ENCODE measurements at regions not wholly inside any gene's neighbourhood (a gene's known extent, or its start where the extent isn't known, plus 50 kb on each side); places are given as distances from the start of the nearest gene placed in this dataset.

DNA sequence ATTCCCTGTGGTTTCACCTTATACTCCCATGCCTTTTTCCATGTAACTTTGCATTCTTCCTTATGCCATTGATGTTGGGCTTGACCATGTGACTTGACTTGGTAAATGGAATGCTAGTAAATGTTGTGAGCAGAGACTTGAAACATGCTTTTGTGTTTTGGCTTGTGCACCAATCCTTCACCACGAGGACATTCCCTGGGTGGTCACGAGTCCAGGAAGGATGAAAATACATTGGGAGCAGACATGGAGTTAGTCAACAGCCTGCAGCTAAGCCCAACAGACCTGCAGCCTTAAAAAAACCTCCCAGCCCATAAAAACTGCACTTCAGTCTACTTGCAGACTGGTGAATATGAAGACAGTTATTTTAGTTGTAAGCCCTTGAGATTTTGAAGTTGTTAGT lies 116.5 kb upstream of the SPATS2L start:
- TF ChIP-seq, protein P1, sequence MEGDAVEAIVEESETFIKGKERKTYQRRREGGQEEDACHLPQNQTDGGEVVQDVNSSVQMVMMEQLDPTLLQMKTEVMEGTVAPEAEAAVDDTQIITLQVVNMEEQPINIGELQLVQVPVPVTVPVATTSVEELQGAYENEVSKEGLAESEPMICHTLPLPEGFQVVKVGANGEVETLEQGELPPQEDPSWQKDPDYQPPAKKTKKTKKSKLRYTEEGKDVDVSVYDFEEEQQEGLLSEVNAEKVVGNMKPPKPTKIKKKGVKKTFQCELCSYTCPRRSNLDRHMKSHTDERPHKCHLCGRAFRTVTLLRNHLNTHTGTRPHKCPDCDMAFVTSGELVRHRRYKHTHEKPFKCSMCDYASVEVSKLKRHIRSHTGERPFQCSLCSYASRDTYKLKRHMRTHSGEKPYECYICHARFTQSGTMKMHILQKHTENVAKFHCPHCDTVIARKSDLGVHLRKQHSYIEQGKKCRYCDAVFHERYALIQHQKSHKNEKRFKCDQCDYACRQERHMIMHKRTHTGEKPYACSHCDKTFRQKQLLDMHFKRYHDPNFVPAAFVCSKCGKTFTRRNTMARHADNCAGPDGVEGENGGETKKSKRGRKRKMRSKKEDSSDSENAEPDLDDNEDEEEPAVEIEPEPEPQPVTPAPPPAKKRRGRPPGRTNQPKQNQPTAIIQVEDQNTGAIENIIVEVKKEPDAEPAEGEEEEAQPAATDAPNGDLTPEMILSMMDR (IDR thresholded peaks at IDR 0.05), result no peak
- TF ChIP-seq POLR2AphosphoS5 (IDR thresholded peaks at IDR 0.05), result no peak
- no peak for TF ChIP-seq POLR2A (IDR thresholded peaks at IDR 0.05; ENCODE audit: low read depth)

All from esophagus muscularis mucosa (tissue), 3 donors.